K562 (cell line): ENCODE measurements at regions not wholly inside any gene's neighbourhood (a gene's known extent, or its start where the extent isn't known, plus 50 kb on each side); places are given as distances from the start of the nearest gene placed in this dataset.

Source experiments
- ETS2 ChIP-seq: IDR thresholded peaks from 2 replicates; pipeline ENCODE4 v1.6.1; 2016; ENCODE audit warnings: borderline replicate concordance, missing genetic modification characterization, mild to moderate bottlenecking, moderate library complexity, missing compliant biosample characterization; ENCODE audit not compliant: poor library complexity, severe bottlenecking
- GTF2A2 ChIP-seq: IDR thresholded peaks from 2 replicates; pipeline ENCODE4 v1.6.1; 2016; ENCODE audit warnings: mild to moderate bottlenecking, missing genetic modification characterization, missing compliant biosample characterization
- KDM2B ChIP-seq: fragments of 250-450 bp; sonication (Bioruptor Pico); IDR thresholded peaks from 2 replicates; pipeline ENCODE4 v1.8.0; 2021; ENCODE audit warnings: mild to moderate bottlenecking, moderate library complexity
- PRPF4 ChIP-seq: fragments of 200-400 bp; formaldehyde crosslinking; IDR thresholded peaks from one replicate; pipeline ENCODE4 v1.6.1; 2017; ENCODE audit warnings: low read length, low read depth, mild to moderate bottlenecking; ENCODE audit not compliant: insufficient read depth, poor library complexity, severe bottlenecking
- ZNF253 ChIP-seq: fragments of 250-450 bp; sonication (Bioruptor Pico); conservative IDR thresholded peaks from 2 replicates; pipeline ENCODE4 v1.6.1; 2021; ENCODE audit warnings: mild to moderate bottlenecking
- ZNF324 ChIP-seq: fragments of 250-450 bp; sonication (Bioruptor Pico); IDR thresholded peaks from 2 replicates; pipeline ENCODE4 v1.4.0; 2020; ENCODE audit warnings: mild to moderate bottlenecking
- TF ChIP-seq, protein P1 (sequence below): sonication (generic); formaldehyde crosslinking; IDR thresholded peaks from 2 replicates; pipeline ENCODE4 v1.8.1; 2023; ENCODE audit warnings: mild to moderate bottlenecking, missing genetic modification reagents
- TF ChIP-seq, protein P2 (sequence below): IDR thresholded peaks from 2 replicates; pipeline ENCODE4 v1.6.1; 2014; ENCODE audit warnings: antibody characterized with exemption
- TF ChIP-seq, protein P3 (sequence below), 3 experiments: fragments of 200-800 bp in 1 of 3; fragments of 250-450 bp in 1 of 3; fragments of 450-650 bp in 1 of 3; sonication (Bioruptor Pico) in 1 of 3; sonication (Bioruptor generic) in 1 of 3; formaldehyde crosslinking in 1 of 3; IDR thresholded peaks; 2 replicates each; pipeline versions ENCODE4 v1.6.1 to v1.8.0; 2016 to 2022; ENCODE audit warnings: mild to moderate bottlenecking in 2 of 3, missing genetic modification characterization in 2 of 3, missing compliant biosample characterization in 1 of 3, moderate library complexity in 1 of 3

DNA sequence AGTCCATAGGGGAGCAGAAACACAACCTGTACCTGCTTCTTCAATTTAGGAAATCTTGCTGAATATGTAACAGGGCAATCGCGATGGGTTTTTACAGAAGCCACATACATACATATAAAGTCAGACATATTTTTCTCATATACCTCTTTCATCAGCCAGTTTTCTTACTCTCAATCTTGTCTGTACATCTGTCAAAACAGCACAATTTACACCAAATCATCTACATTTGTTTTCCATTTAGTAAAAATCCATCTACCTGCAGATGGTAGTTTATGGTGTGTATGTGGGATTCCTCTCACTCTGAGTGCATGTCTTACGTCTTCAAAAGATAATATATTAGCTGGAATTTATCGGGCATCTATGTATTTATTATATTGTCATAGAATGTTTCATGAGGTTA lies 208.7 kb downstream of the ZPLD1 start (continued):
- TF ChIP-seq, protein P1, sequence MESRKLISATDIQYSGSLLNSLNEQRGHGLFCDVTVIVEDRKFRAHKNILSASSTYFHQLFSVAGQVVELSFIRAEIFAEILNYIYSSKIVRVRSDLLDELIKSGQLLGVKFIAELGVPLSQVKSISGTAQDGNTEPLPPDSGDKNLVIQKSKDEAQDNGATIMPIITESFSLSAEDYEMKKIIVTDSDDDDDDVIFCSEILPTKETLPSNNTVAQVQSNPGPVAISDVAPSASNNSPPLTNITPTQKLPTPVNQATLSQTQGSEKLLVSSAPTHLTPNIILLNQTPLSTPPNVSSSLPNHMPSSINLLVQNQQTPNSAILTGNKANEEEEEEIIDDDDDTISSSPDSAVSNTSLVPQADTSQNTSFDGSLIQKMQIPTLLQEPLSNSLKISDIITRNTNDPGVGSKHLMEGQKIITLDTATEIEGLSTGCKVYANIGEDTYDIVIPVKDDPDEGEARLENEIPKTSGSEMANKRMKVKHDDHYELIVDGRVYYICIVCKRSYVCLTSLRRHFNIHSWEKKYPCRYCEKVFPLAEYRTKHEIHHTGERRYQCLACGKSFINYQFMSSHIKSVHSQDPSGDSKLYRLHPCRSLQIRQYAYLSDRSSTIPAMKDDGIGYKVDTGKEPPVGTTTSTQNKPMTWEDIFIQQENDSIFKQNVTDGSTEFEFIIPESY, result no peak
- TF ChIP-seq PRPF4, result no peak
- TF ChIP-seq ETS2 (tag), result no peak
- no peak for TF ChIP-seq GTF2A2 (tag)
- no peak for TF ChIP-seq ZNF324 (CRISPR knock-in tag)
- no peak for TF ChIP-seq KDM2B
- TF ChIP-seq, protein P2, sequence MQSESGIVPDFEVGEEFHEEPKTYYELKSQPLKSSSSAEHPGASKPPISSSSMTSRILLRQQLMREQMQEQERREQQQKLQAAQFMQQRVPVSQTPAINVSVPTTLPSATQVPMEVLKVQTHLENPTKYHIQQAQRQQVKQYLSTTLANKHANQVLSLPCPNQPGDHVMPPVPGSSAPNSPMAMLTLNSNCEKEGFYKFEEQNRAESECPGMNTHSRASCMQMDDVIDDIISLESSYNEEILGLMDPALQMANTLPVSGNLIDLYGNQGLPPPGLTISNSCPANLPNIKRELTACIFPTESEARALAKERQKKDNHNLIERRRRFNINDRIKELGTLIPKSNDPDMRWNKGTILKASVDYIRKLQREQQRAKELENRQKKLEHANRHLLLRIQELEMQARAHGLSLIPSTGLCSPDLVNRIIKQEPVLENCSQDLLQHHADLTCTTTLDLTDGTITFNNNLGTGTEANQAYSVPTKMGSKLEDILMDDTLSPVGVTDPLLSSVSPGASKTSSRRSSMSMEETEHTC, result no peak
- TF ChIP-seq, protein P3, sequence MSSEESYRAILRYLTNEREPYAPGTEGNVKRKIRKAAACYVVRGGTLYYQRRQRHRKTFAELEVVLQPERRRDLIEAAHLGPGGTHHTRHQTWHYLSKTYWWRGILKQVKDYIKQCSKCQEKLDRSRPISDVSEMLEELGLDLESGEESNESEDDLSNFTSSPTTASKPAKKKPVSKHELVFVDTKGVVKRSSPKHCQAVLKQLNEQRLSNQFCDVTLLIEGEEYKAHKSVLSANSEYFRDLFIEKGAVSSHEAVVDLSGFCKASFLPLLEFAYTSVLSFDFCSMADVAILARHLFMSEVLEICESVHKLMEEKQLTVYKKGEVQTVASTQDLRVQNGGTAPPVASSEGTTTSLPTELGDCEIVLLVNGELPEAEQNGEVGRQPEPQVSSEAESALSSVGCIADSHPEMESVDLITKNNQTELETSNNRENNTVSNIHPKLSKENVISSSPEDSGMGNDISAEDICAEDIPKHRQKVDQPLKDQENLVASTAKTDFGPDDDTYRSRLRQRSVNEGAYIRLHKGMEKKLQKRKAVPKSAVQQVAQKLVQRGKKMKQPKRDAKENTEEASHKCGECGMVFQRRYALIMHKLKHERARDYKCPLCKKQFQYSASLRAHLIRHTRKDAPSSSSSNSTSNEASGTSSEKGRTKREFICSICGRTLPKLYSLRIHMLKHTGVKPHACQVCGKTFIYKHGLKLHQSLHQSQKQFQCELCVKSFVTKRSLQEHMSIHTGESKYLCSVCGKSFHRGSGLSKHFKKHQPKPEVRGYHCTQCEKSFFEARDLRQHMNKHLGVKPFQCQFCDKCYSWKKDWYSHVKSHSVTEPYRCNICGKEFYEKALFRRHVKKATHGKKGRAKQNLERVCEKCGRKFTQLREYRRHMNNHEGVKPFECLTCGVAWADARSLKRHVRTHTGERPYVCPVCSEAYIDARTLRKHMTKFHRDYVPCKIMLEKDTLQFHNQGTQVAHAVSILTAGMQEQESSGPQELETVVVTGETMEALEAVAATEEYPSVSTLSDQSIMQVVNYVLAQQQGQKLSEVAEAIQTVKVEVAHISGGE (CRISPR knock-in tag; IDR thresholded peaks at IDR 0.05), result no peak
- no peak for TF ChIP-seq ZNF253 (CRISPR knock-in tag)
